ENCODE measurements at regions not wholly inside any gene's neighbourhood (a gene's known extent, or its start where the extent isn't known, plus 50 kb on each side); places are given as distances from the start of the nearest gene placed in this dataset.
"Not testable (repeated sequence)": the region's sequence is repeated elsewhere in the genome, so short reads cannot be mapped to it uniquely, and the experiment has no call there.

DNA sequence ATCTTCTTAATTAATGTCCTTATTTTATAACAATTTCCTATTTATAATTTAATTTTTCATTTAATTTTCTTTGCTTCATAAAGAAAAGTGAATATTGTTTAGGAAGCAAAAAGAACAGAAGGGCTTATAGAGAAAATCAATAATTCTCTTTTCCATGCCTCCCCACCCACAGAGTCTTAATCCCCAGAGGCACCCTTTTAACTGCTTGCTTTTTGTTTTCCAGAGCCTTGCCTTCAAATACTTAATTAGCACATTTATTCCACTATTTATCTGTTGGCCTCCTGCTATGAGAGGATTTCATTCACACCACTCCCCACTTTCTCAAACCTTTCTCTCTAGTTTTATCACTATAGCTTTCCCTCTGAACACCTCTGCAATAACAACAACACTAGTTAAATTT is 373.6 kb downstream of the MBD2 start:
- no peak for FAIRE-seq
- no peak overlapping the region for H3K27ac ChIP-seq (ENCODE audit: low read depth in 1 of 3, low read length in 2 of 3)
- no peaks in the 10 kb centered on the region for H3K27me3 ChIP-seq (ENCODE audit: control insufficient read depth in 3 of 3, insufficient read depth in 3 of 3, low read length in 3 of 3)

DNA sequence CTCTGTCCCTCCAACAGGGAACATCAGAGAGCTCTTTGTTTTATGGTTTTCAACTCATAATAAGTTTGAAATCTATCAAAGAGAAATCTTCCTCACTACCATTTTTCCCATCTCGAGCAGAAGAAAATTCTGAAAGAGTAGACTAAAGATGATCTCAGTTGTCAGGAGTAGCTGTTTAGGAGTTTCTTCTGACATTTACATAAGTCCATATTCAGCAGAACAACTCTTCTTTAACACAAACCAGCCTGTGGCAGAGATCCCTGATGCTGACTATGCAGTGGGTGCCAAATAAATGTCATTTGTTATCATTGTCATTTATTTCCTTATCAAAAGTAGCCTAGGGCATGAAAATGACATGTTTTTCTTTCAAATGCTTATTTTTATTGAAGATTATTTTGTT is 380.7 kb downstream of the MBD2 start:
- no peaks in the 10 kb centered on the region for H3K36me3 ChIP-seq (ENCODE audit: control insufficient read depth in 3 of 3, insufficient read depth in 2 of 3, low read depth in 1 of 3, low read length in 3 of 3)
- no peak overlapping the region for H3K4me3 ChIP-seq (ENCODE audit: low read depth in 1 of 3, low read length in 3 of 3)
- H3K27ac ChIP-seq (ENCODE audit: low read depth in 1 of 3, low read length in 2 of 3) = no peak overlapping the region
- FAIRE-seq (no peak), DNase-seq (no peak)
- no peaks in the 10 kb centered on the region for H3K9me3 ChIP-seq (ENCODE audit: control insufficient read depth in 2 of 2, insufficient read depth in 1 of 2, low read depth in 1 of 2, low read length in 1 of 2)
- 65 to 86% (median 76%) methylated on average over 1 of the region's 1 CpG for WGBS, 3 donors
- H3K4me1 ChIP-seq (ENCODE audit: control insufficient read depth in 3 of 3, insufficient read depth in 2 of 3, low read depth in 1 of 3, low read length in 2 of 3) = no peaks in the 10 kb centered on the region
- no peaks in the 10 kb centered on the region for H3K27me3 ChIP-seq (ENCODE audit: control insufficient read depth in 3 of 3, insufficient read depth in 3 of 3, low read length in 3 of 3)

More for the DNA sequence above, 373.6 kb downstream of the MBD2 start:
- Histone ChIP-seq H3K4me1 (ENCODE audit: control insufficient read depth in 3 of 3, insufficient read depth in 2 of 3, low read depth in 1 of 3, low read length in 2 of 3) (no peaks in the 10 kb centered on the region), H3K36me3 (ENCODE audit: control insufficient read depth in 3 of 3, insufficient read depth in 2 of 3, low read depth in 1 of 3, low read length in 3 of 3) (no peaks in the 10 kb centered on the region), H3K4me3 (ENCODE audit: low read depth in 1 of 3, low read length in 3 of 3) (no peak overlapping the region), H3K9me3 (ENCODE audit: control insufficient read depth in 2 of 2, insufficient read depth in 1 of 2, low read depth in 1 of 2, low read length in 1 of 2) (no peaks in the 10 kb centered on the region)
- no peak for DNase-seq

DNA sequence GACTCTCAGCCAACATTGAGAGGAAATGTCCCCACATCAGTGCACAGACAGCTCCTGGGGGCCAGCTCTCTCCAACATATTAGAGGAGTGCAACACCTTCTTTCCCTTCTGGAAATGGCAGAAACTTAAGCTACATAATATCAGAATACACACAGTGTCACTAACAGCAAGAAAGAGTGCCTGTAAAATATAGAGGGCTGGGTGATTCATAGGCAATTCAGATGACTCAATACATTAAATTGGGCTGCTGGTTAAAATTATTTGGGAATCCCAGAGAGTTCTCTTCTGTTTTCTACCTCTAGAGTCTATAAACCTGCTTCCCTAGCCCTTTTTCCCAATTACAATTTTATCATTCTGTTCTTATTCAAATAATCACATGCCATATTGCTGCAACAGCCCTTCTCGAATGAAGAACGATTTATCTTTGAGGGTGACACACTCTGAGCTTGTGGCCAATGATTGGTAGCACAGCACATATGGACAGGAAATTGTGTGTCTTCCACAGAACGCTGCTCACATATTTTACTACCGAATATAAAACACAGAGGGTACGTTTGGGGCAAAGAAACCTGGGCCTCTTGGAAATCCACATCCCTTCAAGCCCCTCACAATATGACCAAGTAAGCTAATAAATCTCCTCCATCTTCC is 381.2 kb downstream of the MBD2 start:
- Histone ChIP-seq H3K4me3 (ENCODE audit: low read depth in 1 of 3, low read length in 3 of 3) (no peak overlapping the region), H3K36me3 (ENCODE audit: control insufficient read depth in 3 of 3, insufficient read depth in 2 of 3, low read depth in 1 of 3, low read length in 3 of 3) (no peaks in the 10 kb centered on the region), H3K27ac (ENCODE audit: low read depth in 1 of 3, low read length in 2 of 3) (no peak overlapping the region), H3K9me3 (ENCODE audit: control insufficient read depth in 2 of 2, insufficient read depth in 1 of 2, low read depth in 1 of 2, low read length in 1 of 2) (no peaks in the 10 kb centered on the region), H3K4me1 (ENCODE audit: control insufficient read depth in 3 of 3, insufficient read depth in 2 of 3, low read depth in 1 of 3, low read length in 2 of 3) (no peaks in the 10 kb centered on the region), H3K27me3 (ENCODE audit: control insufficient read depth in 3 of 3, insufficient read depth in 3 of 3, low read length in 3 of 3) (no peaks in the 10 kb centered on the region)
- no peak for DNase-seq
- 84 to 93% (median 85%) methylated on average over 5 of the region's 5 CpGs for WGBS, 3 donors
- FAIRE-seq = no peak

DNA sequence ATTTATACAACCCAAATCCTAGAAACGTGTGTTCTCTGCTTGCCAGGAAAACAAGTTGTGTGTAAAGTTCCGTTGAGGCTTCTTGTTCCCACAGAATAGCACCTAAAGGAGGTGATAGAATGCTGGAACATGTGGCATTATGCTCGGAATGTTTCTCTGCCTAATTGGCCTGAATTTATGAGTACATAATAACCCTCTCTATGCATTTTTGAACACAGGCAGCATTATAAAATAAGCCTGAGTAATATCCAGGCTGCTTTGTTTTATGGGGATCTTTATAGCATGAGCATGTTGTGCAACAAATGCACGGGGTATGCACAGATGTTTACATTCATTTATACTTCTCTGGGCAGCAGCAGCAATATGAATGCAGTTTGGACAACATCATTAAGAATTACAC is 385.7 kb downstream of the MBD2 start:
- 45 to 55% (median 52%) methylated on average over 4 of the region's 4 CpGs for WGBS, 3 donors

DNA sequence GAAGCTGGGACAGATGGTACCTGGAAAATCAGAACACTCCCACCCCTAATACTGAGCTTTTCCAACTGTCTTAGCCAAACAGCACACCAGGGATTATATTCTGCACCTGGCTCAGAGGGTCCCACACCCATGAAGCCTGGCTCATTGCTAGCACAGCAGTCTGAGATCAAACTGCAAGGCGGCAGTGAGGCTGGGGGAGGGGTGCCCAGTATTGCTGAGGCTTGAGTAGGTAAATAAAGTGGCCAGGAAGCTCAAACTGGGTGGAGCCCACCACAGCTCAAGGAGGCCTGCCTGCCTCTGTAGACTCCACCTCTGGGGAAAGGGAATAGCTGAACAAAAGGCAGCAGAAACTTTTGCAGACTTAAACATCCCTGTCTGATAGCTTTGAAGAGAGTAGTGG is 403.3 kb downstream of the MBD2 start:
- FAIRE-seq = not testable (repeated sequence)
- WGBS, 3 donors = 22 to 44% (median 33%) methylated on average over 1 of the region's 1 CpG

More for the DNA sequence above, 385.7 kb downstream of the MBD2 start:
- H3K9me3 ChIP-seq (ENCODE audit: control insufficient read depth in 2 of 2, insufficient read depth in 1 of 2, low read depth in 1 of 2, low read length in 1 of 2) = peaks cover 3 to 14% of the 10 kb centered on the region in 2 donors
- no peak overlapping the region for H3K4me3 ChIP-seq (ENCODE audit: low read depth in 1 of 3, low read length in 3 of 3)
- no peak overlapping the region for H3K27ac ChIP-seq (ENCODE audit: low read depth in 1 of 3, low read length in 2 of 3)
- FAIRE-seq = no peak
- H3K27me3 ChIP-seq (ENCODE audit: control insufficient read depth in 3 of 3, insufficient read depth in 3 of 3, low read length in 3 of 3) = no peaks in the 10 kb centered on the region
- no peaks in the 10 kb centered on the region for H3K4me1 ChIP-seq (ENCODE audit: control insufficient read depth in 3 of 3, insufficient read depth in 2 of 3, low read depth in 1 of 3, low read length in 2 of 3)
- H3K36me3 ChIP-seq (ENCODE audit: control insufficient read depth in 3 of 3, insufficient read depth in 2 of 3, low read depth in 1 of 3, low read length in 3 of 3) = no peaks in the 10 kb centered on the region
- peak in 1 of 2 donors; percentile 5 for DNase-seq

DNA sequence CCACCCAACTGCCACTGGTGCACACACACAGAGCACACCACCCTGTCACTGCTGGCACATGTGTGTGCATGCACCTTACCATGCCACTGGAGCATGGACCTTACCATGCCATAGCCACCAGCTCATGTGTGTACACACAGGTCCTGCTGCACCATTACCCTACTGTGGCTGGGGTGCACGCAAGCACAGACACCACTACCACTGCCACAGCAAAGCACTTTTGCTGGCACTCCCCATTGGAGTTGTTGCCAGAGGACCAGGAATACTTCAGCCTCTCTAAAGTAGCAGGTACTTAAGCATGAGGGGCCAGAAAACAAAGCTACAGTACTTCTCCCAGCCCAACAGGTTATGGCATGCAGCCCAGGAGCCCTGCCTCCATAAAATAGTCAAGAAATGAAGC is 404.8 kb downstream of the MBD2 start:
- 72 to 93% (median 91%) methylated on average over 1 of the region's 1 CpG for whole genome bisulfite sequencing, 3 donors
- FAIRE-seq = no peak
- H3K9me3 ChIP-seq (ENCODE audit: control insufficient read depth in 2 of 2, insufficient read depth in 1 of 2, low read depth in 1 of 2, low read length in 1 of 2) = peaks cover 0 to 5% of the 10 kb centered on the region in 2 donors
- H3K4me1 ChIP-seq (ENCODE audit: control insufficient read depth in 3 of 3, insufficient read depth in 2 of 3, low read depth in 1 of 3, low read length in 2 of 3) = peaks cover 0 to 18% (median 0%) of the 10 kb centered on the region in 3 donors
- H3K27me3 ChIP-seq (ENCODE audit: control insufficient read depth in 3 of 3, insufficient read depth in 3 of 3, low read length in 3 of 3) = no peaks in the 10 kb centered on the region
- H3K27ac ChIP-seq (ENCODE audit: low read depth in 1 of 3, low read length in 2 of 3) = no peak overlapping the region
- no peak for DNase-seq
- no peaks in the 10 kb centered on the region for H3K36me3 ChIP-seq (ENCODE audit: control insufficient read depth in 3 of 3, insufficient read depth in 2 of 3, low read depth in 1 of 3, low read length in 3 of 3)
- no peak overlapping the region for H3K4me3 ChIP-seq (ENCODE audit: low read depth in 1 of 3, low read length in 3 of 3)

More for the DNA sequence above, 403.3 kb downstream of the MBD2 start:
- H3K4me3 ChIP-seq (ENCODE audit: low read depth in 1 of 3, low read length in 3 of 3); H3K9me3 ChIP-seq (ENCODE audit: control insufficient read depth in 2 of 2, insufficient read depth in 1 of 2, low read depth in 1 of 2, low read length in 1 of 2); H3K27me3 ChIP-seq (ENCODE audit: control insufficient read depth in 3 of 3, insufficient read depth in 3 of 3, low read length in 3 of 3); H3K36me3 ChIP-seq (ENCODE audit: control insufficient read depth in 3 of 3, insufficient read depth in 2 of 3, low read depth in 1 of 3, low read length in 3 of 3); H3K27ac ChIP-seq (ENCODE audit: low read depth in 1 of 3, low read length in 2 of 3); DNase-seq: not testable (repeated sequence)
- H3K4me1 ChIP-seq (ENCODE audit: control insufficient read depth in 3 of 3, insufficient read depth in 2 of 3, low read depth in 1 of 3, low read length in 2 of 3) = peaks cover 0 to 18% (median 0%) of the 10 kb centered on the region in 3 donors

DNA sequence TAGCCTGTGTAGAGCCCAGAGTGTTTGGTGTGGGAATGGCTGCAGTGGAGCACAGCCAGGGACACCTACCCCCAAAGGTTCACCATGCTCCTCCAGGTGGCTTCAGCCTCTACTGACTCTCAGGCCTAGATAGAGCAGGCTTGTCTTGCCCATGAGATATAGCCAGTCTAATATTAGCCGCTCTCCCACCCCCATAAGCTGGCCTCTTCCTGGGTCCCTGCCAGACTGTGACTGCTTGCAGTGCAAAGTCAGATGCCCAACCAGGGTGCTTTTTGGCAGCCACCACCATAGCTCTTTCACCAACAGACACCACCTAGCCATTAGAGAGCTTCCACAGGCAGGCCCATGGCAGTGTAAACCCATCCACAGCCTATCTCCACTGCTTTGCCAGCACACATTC is 405.3 kb downstream of the MBD2 start:
- H3K27me3 ChIP-seq (ENCODE audit: control insufficient read depth in 3 of 3, insufficient read depth in 3 of 3, low read length in 3 of 3) = no peaks in the 10 kb centered on the region
- H3K4me3 ChIP-seq (ENCODE audit: low read depth in 1 of 3, low read length in 3 of 3) = no peak overlapping the region
- H3K4me1 ChIP-seq (ENCODE audit: control insufficient read depth in 3 of 3, insufficient read depth in 2 of 3, low read depth in 1 of 3, low read length in 2 of 3) = peaks cover 0 to 18% (median 0%) of the 10 kb centered on the region in 3 donors
- DNase-seq = peak in 1 of 2 donors; percentile 4
- FAIRE-seq = no peak
- H3K36me3 ChIP-seq (ENCODE audit: control insufficient read depth in 3 of 3, insufficient read depth in 2 of 3, low read depth in 1 of 3, low read length in 3 of 3) = no peaks in the 10 kb centered on the region
- H3K27ac ChIP-seq (ENCODE audit: low read depth in 1 of 3, low read length in 2 of 3) = peak overlapping the region in 1 of 3 donors; percentile 74
- peaks cover 0 to 5% of the 10 kb centered on the region in 2 donors for H3K9me3 ChIP-seq (ENCODE audit: control insufficient read depth in 2 of 2, insufficient read depth in 1 of 2, low read depth in 1 of 2, low read length in 1 of 2)
- 54 to 82% (median 63%) methylated on average over 1 of the region's 1 CpG for WGBS, 3 donors

DNA sequence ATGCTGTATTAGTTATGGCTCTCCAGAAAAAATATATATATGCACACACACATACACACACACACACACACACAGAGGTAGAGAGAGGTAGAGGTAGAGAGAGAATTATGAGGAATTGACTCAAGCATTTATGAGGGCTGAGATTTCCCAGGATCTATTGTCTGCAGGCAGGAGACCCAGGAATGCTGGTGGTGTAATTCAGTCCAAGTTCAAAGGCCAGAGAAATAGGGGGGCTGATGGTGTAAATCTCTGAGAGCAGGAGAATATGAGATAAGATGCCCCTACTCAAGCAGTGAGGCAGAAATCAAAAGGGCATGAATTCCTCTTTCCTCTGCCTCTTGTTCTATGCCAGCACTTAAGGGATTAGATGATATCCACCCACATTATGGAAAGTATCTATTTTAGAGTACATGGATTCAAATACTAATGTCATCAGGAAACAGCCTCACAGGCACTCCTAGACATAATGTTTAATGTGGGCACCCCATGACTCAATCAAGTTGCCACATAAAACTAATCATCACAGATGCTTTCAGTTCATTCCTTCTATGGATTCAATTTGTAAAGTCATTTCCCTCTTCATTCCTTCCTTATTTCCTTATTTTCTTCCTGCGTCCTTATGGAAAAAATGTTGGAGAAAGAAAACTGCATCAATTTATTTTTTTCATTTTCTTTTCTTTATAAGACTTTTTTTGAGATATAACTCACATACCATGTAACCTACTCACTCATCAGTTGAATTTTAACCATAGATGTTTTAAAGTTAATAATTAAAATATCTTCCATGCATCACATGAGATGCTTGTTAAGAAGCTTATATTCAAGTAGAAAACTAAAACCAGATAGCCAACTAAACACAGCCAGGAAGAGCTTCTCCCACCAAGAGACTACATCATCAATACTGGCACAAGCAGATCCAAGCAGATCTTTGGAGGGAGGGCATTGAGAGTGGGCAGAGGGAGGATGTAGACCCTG is 406.2 kb downstream of the MBD2 start:
- H3K4me1 ChIP-seq (ENCODE audit: control insufficient read depth in 3 of 3, insufficient read depth in 2 of 3, low read depth in 1 of 3, low read length in 2 of 3) = peaks cover 0 to 18% (median 0%) of the 10 kb centered on the region in 3 donors
- 81 to 94% (median 88%) methylated on average over 1 of the region's 1 CpG for WGBS, 3 donors
- peak in 1 of 2 donors; percentile 79 for DNase-seq
- no peaks in the 10 kb centered on the region for H3K36me3 ChIP-seq (ENCODE audit: control insufficient read depth in 3 of 3, insufficient read depth in 2 of 3, low read depth in 1 of 3, low read length in 3 of 3)
- H3K9me3 ChIP-seq (ENCODE audit: control insufficient read depth in 2 of 2, insufficient read depth in 1 of 2, low read depth in 1 of 2, low read length in 1 of 2) = peaks cover 0 to 5% of the 10 kb centered on the region in 2 donors
- H3K27me3 ChIP-seq (ENCODE audit: control insufficient read depth in 3 of 3, insufficient read depth in 3 of 3, low read length in 3 of 3) = no peaks in the 10 kb centered on the region
- no peak for FAIRE-seq
- H3K27ac ChIP-seq (ENCODE audit: low read depth in 1 of 3, low read length in 2 of 3) = peak overlapping the region in 1 of 3 donors; percentile 74
- no peak overlapping the region for H3K4me3 ChIP-seq (ENCODE audit: low read depth in 1 of 3, low read length in 3 of 3)
